ENCODE measurements at regions not wholly inside any gene's neighbourhood (a gene's known extent, or its start where the extent isn't known, plus 50 kb on each side); places are given as distances from the start of the nearest gene placed in this dataset.
A peak's percentile ranks its signal among the peaks of the same experiment; 100 is the strongest.

GRCh38 chr9:2298217-2298616 is 283.1 kb downstream of the SMARCA2 start:
- Histone ChIP-seq H3K9me3 (ENCODE audit: insufficient read depth, low read depth, low read length) (no peaks in the 10 kb centered on the region), H3K4me1 (ENCODE audit: insufficient read depth, low read length) (peaks cover 9% of the 10 kb centered on the region), H3K36me3 (ENCODE audit: insufficient read depth, low read depth, low read length) (no peaks in the 10 kb centered on the region), H3K27me3 (ENCODE audit: insufficient read depth, low read length) (no peaks in the 10 kb centered on the region), H3K4me3 (ENCODE audit: low read length) (no peak overlapping the region), H3K27ac (ENCODE audit: low read length) (no peak overlapping the region), H3K9ac (ENCODE audit: low read depth, low read length) (no peak overlapping the region)

- Histone ChIP-seq H3K27me3 (ENCODE audit: insufficient read depth, low read length) (no peaks in the 10 kb centered on the region), H3K27ac (ENCODE audit: low read length) (no peak overlapping the region), H3K9ac (ENCODE audit: low read depth, low read length) (no peak overlapping the region), H3K36me3 (ENCODE audit: insufficient read depth, low read depth, low read length) (no peaks in the 10 kb centered on the region), H3K9me3 (ENCODE audit: insufficient read depth, low read depth, low read length) (no peaks in the 10 kb centered on the region), H3K4me3 (ENCODE audit: low read length) (no peak overlapping the region), H3K4me1 (ENCODE audit: insufficient read depth, low read length) (no peaks in the 10 kb centered on the region; the same call in 1 of the 2 replicates)
Observed at GRCh38 chr9:2299156-2299842, 284.2 kb downstream of the SMARCA2 start.

GRCh38 chr9:2299843-2300205 is 284.7 kb downstream of the SMARCA2 start:
- Histone ChIP-seq H3K9ac (ENCODE audit: low read depth, low read length) (no peak overlapping the region), H3K27ac (ENCODE audit: low read length) (no peak overlapping the region), H3K27me3 (ENCODE audit: insufficient read depth, low read length) (no peaks in the 10 kb centered on the region), H3K4me3 (ENCODE audit: low read length) (no peak overlapping the region), H3K9me3 (ENCODE audit: insufficient read depth, low read depth, low read length) (no peaks in the 10 kb centered on the region), H3K4me1 (ENCODE audit: insufficient read depth, low read length) (no peaks in the 10 kb centered on the region; the same call in 1 of the 2 replicates), H3K36me3 (ENCODE audit: insufficient read depth, low read depth, low read length) (no peaks in the 10 kb centered on the region)

- Histone ChIP-seq H3K27me3 (ENCODE audit: insufficient read depth, low read length) (no peaks in the 10 kb centered on the region), H3K36me3 (ENCODE audit: insufficient read depth, low read depth, low read length) (no peaks in the 10 kb centered on the region), H3K9me3 (ENCODE audit: insufficient read depth, low read depth, low read length) (no peaks in the 10 kb centered on the region), H3K9ac (ENCODE audit: low read depth, low read length) (no peak overlapping the region), H3K4me1 (ENCODE audit: insufficient read depth, low read length) (no peaks in the 10 kb centered on the region; the same call in 1 of the 2 replicates), H3K4me3 (ENCODE audit: low read length) (no peak overlapping the region), H3K27ac (ENCODE audit: low read length) (no peak overlapping the region)
Observed at GRCh38 chr9:2300325-2300724, 285.2 kb downstream of the SMARCA2 start.

- Histone ChIP-seq H3K27ac (ENCODE audit: low read length) (no peak overlapping the region), H3K9ac (ENCODE audit: low read depth, low read length) (no peak overlapping the region), H3K27me3 (ENCODE audit: insufficient read depth, low read length) (no peaks in the 10 kb centered on the region), H3K36me3 (ENCODE audit: insufficient read depth, low read depth, low read length) (no peaks in the 10 kb centered on the region), H3K4me3 (ENCODE audit: low read length) (no peak overlapping the region), H3K4me1 (ENCODE audit: insufficient read depth, low read length) (no peaks in the 10 kb centered on the region; the same call in 1 of the 2 replicates), H3K9me3 (ENCODE audit: insufficient read depth, low read depth, low read length) (no peaks in the 10 kb centered on the region)
Observed at GRCh38 chr9:2302606-2303005, 287.5 kb downstream of the SMARCA2 start.

- Histone ChIP-seq H3K9me3 (ENCODE audit: insufficient read depth, low read depth, low read length) (no peaks in the 10 kb centered on the region), H3K4me3 (ENCODE audit: low read length) (no peak overlapping the region), H3K4me1 (ENCODE audit: insufficient read depth, low read length) (no peaks in the 10 kb centered on the region; the same call in 1 of the 2 replicates), H3K9ac (ENCODE audit: low read depth, low read length) (no peak overlapping the region), H3K36me3 (ENCODE audit: insufficient read depth, low read depth, low read length) (no peaks in the 10 kb centered on the region), H3K27me3 (ENCODE audit: insufficient read depth, low read length) (no peaks in the 10 kb centered on the region), H3K27ac (ENCODE audit: low read length) (no peak overlapping the region)
Observed at GRCh38 chr9:2303056-2303455, 287.9 kb downstream of the SMARCA2 start.

- no peak overlapping the region for H3K9ac ChIP-seq (ENCODE audit: low read depth, low read length)
- no peak overlapping the region for H3K27ac ChIP-seq (ENCODE audit: low read length)
- H3K9me3 ChIP-seq (ENCODE audit: insufficient read depth, low read depth, low read length), result peaks cover 30% of the 10 kb centered on the region
Observed at GRCh38 chr9:2307480-2307879, 292.3 kb downstream of the SMARCA2 start.

GRCh38 chr9:2311920-2312319 is 296.8 kb downstream of the SMARCA2 start:
- no peak overlapping the region for H3K27ac ChIP-seq (ENCODE audit: low read length)
- H3K27me3 ChIP-seq (ENCODE audit: insufficient read depth, low read length), result no peaks in the 10 kb centered on the region
- H3K9ac ChIP-seq (ENCODE audit: low read depth, low read length), result no peak overlapping the region
- H3K4me1 ChIP-seq (ENCODE audit: insufficient read depth, low read length), result no peaks in the 10 kb centered on the region
- H3K36me3 ChIP-seq (ENCODE audit: insufficient read depth, low read depth, low read length), result no peaks in the 10 kb centered on the region
- H3K9me3 ChIP-seq (ENCODE audit: insufficient read depth, low read depth, low read length), result peaks cover 54% of the 10 kb centered on the region
- no peak overlapping the region for H3K4me3 ChIP-seq (ENCODE audit: low read length)

More at GRCh38 chr9:2307480-2307879, 292.3 kb downstream of the SMARCA2 start:
- Histone ChIP-seq H3K36me3 (ENCODE audit: insufficient read depth, low read depth, low read length) (no peaks in the 10 kb centered on the region), H3K27me3 (ENCODE audit: insufficient read depth, low read length) (no peaks in the 10 kb centered on the region), H3K4me3 (ENCODE audit: low read length) (no peak overlapping the region), H3K4me1 (ENCODE audit: insufficient read depth, low read length) (no peaks in the 10 kb centered on the region)

GRCh38 chr9:2313512-2313911 is 298.4 kb downstream of the SMARCA2 start:
- H3K36me3 ChIP-seq (ENCODE audit: insufficient read depth, low read depth, low read length), result no peaks in the 10 kb centered on the region
- H3K4me3 ChIP-seq (ENCODE audit: low read length), result peak overlapping the region; percentile 18; the same call in 1 of the 2 replicates
- H3K9ac ChIP-seq (ENCODE audit: low read depth, low read length), result no peak overlapping the region
- H3K9me3 ChIP-seq (ENCODE audit: insufficient read depth, low read depth, low read length), result peaks cover 54% of the 10 kb centered on the region
- H3K27me3 ChIP-seq (ENCODE audit: insufficient read depth, low read length), result no peaks in the 10 kb centered on the region
- H3K27ac ChIP-seq (ENCODE audit: low read length), result no peak overlapping the region
- no peaks in the 10 kb centered on the region for H3K4me1 ChIP-seq (ENCODE audit: insufficient read depth, low read length)

- H3K9ac ChIP-seq (ENCODE audit: low read depth, low read length), result no peak overlapping the region
- H3K36me3 ChIP-seq (ENCODE audit: insufficient read depth, low read depth, low read length), result no peaks in the 10 kb centered on the region
- H3K4me3 ChIP-seq (ENCODE audit: low read length), result no peak overlapping the region
- H3K9me3 ChIP-seq (ENCODE audit: insufficient read depth, low read depth, low read length), result peaks cover 23% of the 10 kb centered on the region
- no peaks in the 10 kb centered on the region for H3K4me1 ChIP-seq (ENCODE audit: insufficient read depth, low read length)
- no peak overlapping the region for H3K27ac ChIP-seq (ENCODE audit: low read length)
- no peaks in the 10 kb centered on the region for H3K27me3 ChIP-seq (ENCODE audit: insufficient read depth, low read length)
Observed at GRCh38 chr9:2317591-2317990, 302.4 kb downstream of the SMARCA2 start.

GRCh38 chr9:2319421-2319820 is 302.2 kb upstream of the VLDLR start:
- Histone ChIP-seq H3K4me1 (ENCODE audit: insufficient read depth, low read length) (no peaks in the 10 kb centered on the region), H3K27ac (ENCODE audit: low read length) (no peak overlapping the region), H3K9me3 (ENCODE audit: insufficient read depth, low read depth, low read length) (peaks cover 5% of the 10 kb centered on the region), H3K36me3 (ENCODE audit: insufficient read depth, low read depth, low read length) (no peaks in the 10 kb centered on the region), H3K27me3 (ENCODE audit: insufficient read depth, low read length) (no peaks in the 10 kb centered on the region), H3K4me3 (ENCODE audit: low read length) (no peak overlapping the region), H3K9ac (ENCODE audit: low read depth, low read length) (no peak overlapping the region)

- peaks cover 3% of the 10 kb centered on the region for H3K9me3 ChIP-seq (ENCODE audit: insufficient read depth, low read depth, low read length)
- no peak overlapping the region for H3K27ac ChIP-seq (ENCODE audit: low read length)
- H3K27me3 ChIP-seq (ENCODE audit: insufficient read depth, low read length), result no peaks in the 10 kb centered on the region
- no peaks in the 10 kb centered on the region for H3K4me1 ChIP-seq (ENCODE audit: insufficient read depth, low read length)
- H3K4me3 ChIP-seq (ENCODE audit: low read length), result no peak overlapping the region
- no peaks in the 10 kb centered on the region for H3K36me3 ChIP-seq (ENCODE audit: insufficient read depth, low read depth, low read length)
- H3K9ac ChIP-seq (ENCODE audit: low read depth, low read length), result no peak overlapping the region
Observed at GRCh38 chr9:2320114-2320513, 301.5 kb upstream of the VLDLR start.
